SK-MEL-5 (cell line): ENCODE measurements at regions not wholly inside any gene's neighbourhood (a gene's known extent, or its start where the extent isn't known, plus 50 kb on each side); places are given as distances from the start of the nearest gene placed in this dataset.

Experiments
- DNase-seq: peaks from one replicate; pipeline ENCODE4 v3.0.0-alpha.2; 2016; ENCODE audit warnings: low read depth, low spot score
- in situ Hi-C: cut with HindIII; loops from 2 replicates; pipeline ENCODE4 v1.10.0; 2016; ENCODE audit warnings: low sequenced_read_pairs, high pct_unique_total_duplicates, low pct_unique_long_range_greater_than_20kb

GRCh38 chr13:103965506-103966243 is 899.5 kb upstream of the SLC10A2 start:
- no peak for DNase-seq
- in situ Hi-C loops = no loop called here

- in situ Hi-C loops = no loop called here
- no peak for DNase-seq
Measured at GRCh38 chr13:103961784-103962183, 895.6 kb upstream of the SLC10A2 start.

GRCh38 chr13:103961129-103961528 is 894.9 kb upstream of the SLC10A2 start:
- DNase-seq = no peak
- in situ Hi-C loops = no loop called here

GRCh38 chr13:103960001-103960400 is 893.8 kb upstream of the SLC10A2 start:
- in situ Hi-C loops = no loop called here
- DNase-seq = no peak

GRCh38 chr13:103958691-103959090 is 892.5 kb upstream of the SLC10A2 start:
- no peak for DNase-seq

GRCh38 chr13:103957939-103958338 is 891.7 kb upstream of the SLC10A2 start:
- DNase-seq = no peak
- in situ Hi-C loops = no loop called here

More at GRCh38 chr13:103958691-103959090, 892.5 kb upstream of the SLC10A2 start:
- in situ Hi-C loops = no loop called here

- in situ Hi-C loops = no loop called here
- DNase-seq = no peak
Measured at GRCh38 chr13:103953859-103954258, 887.6 kb upstream of the SLC10A2 start.

GRCh38 chr13:103952183-103952582 is 886.0 kb upstream of the SLC10A2 start:
- in situ Hi-C loops = no loop called here
- no peak for DNase-seq

GRCh38 chr13:103948426-103948825 is 882.2 kb upstream of the SLC10A2 start:
- DNase-seq = no peak
- in situ Hi-C loops = no loop called here

GRCh38 chr13:103945836-103946235 is 879.6 kb upstream of the SLC10A2 start:
- in situ Hi-C loops = no loop called here
- DNase-seq = no peak

- in situ Hi-C loops = no loop called here
- no peak for DNase-seq
Measured at GRCh38 chr13:103941506-103942140, 875.4 kb upstream of the SLC10A2 start.

- DNase-seq = no peak
- in situ Hi-C loops = no loop called here
Measured at GRCh38 chr13:103935117-103935516, 868.9 kb upstream of the SLC10A2 start.

- in situ Hi-C loops = no loop called here
- no peak for DNase-seq
Measured at GRCh38 chr13:103931885-103932284, 865.7 kb upstream of the SLC10A2 start.

GRCh38 chr13:103931331-103931845 is 865.2 kb upstream of the SLC10A2 start:
- in situ Hi-C loops = no loop called here
- DNase-seq = no peak

- DNase-seq = no peak
- in situ Hi-C loops = no loop called here
Measured at GRCh38 chr13:103926118-103926517, 859.9 kb upstream of the SLC10A2 start.

GRCh38 chr13:103908911-103909310 is 842.7 kb upstream of the SLC10A2 start:
- in situ Hi-C loops = no loop called here
- DNase-seq = no peak

GRCh38 chr13:103908274-103908673 is 842.1 kb upstream of the SLC10A2 start:
- in situ Hi-C loops = no loop called here
- no peak for DNase-seq

GRCh38 chr13:103903790-103904189 is 837.6 kb upstream of the SLC10A2 start:
- in situ Hi-C loops = no loop called here
- DNase-seq = no peak

GRCh38 chr13:103898481-103898880 is 832.3 kb upstream of the SLC10A2 start:
- in situ Hi-C loops = no loop called here

More at GRCh38 chr13:103898481-103898880, 832.3 kb upstream of the SLC10A2 start:
- DNase-seq = peak; percentile 64
